HCT116 (cell line): ENCODE measurements at regions not wholly inside any gene's neighbourhood (a gene's known extent, or its start where the extent isn't known, plus 50 kb on each side); places are given as distances from the start of the nearest gene placed in this dataset.

Experiments
- ATAC-seq: fragments of 200-7000 bp; cut with Tn5 transposase; 2 replicates; pipeline ENCODE4 v1.9.1; 2020; ENCODE audit warnings: mild to moderate bottlenecking, moderate library complexity
- BruUV-seq: library from RNA; stranded (reverse); fragments of 400-500 nt; replicated peaks from 2 replicates; lab custom pipeline; 2021; lab: Mats Ljungman, UMichigan
- CTCF ChIA-PET: fragments of 300-600 bp; sonication (Branson Sonifier 250); formaldehyde crosslinking; loops from one replicate; lab custom pipeline; 2021; ENCODE audit warnings: antibody characterized with exemption; lab: Charles Lee
- POLR2A ChIA-PET: fragments of 300-600, 350-600 bp; sonication (Branson Sonifier 250); formaldehyde crosslinking; loops from one replicate; lab custom pipeline; 2021; ENCODE audit warnings: antibody characterized with exemption; lab: Charles Lee
- RAD21 ChIA-PET, 2 experiments: fragments of 300-600 bp; sonication (Branson Sonifier 250); formaldehyde crosslinking; loops; one replicate each; lab custom pipeline; 2023; ENCODE audit warnings: low total read pairs in 2 of 2; ENCODE audit not compliant: uncharacterized antibody in 2 of 2, unreplicated experiment in 2 of 2, low non-redundant PET in 1 of 2; lab: Charles Lee
- DNase-seq: peaks from one replicate; pipeline ENCODE4 v3.0.0-alpha.2; 2010; ENCODE audit warnings: low read depth, low spot score
- H2AFZ ChIP-seq: fragments of 200-600 bp; shearing (Covaris generic), sonication (generic); 2 replicates; pipeline ENCODE4 v1.6.1; 2017; ENCODE audit warnings: low read depth, mixed run types, mixed read lengths, antibody characterized with exemption, low read length; ENCODE audit not compliant: poor library complexity, severe bottlenecking
- H3K27ac ChIP-seq: 2 replicates; pipeline ENCODE4 v1.5.1; 2012; ENCODE audit warnings: low read depth, low read length
- H3K27me3 ChIP-seq: fragments of 200-600 bp; sonication (generic); 2 replicates; pipeline ENCODE4 v1.6.1; 2016; ENCODE audit warnings: mixed run types, low read length, mixed read lengths; ENCODE audit not compliant: insufficient read depth
- H3K36me3 ChIP-seq, 2 experiments: fragments of 200-500 bp in 1 of 2; fragments of 200-600 bp in 1 of 2; sonication (Bioruptor generic) in 1 of 2; sonication (generic) in 1 of 2; 2 replicates each; pipeline versions ENCODE4 v1.5.1 to v1.6.1; 2014 to 2016; ENCODE audit warnings: low read length in 2 of 2, inconsistent platforms in 1 of 2, mixed read lengths in 1 of 2, mixed run types in 1 of 2; ENCODE audit not compliant: insufficient read depth in 2 of 2, control insufficient read depth in 1 of 2
- H3K4me1 ChIP-seq, 2 experiments: fragments of 200-600 bp in 1 of 2; sonication (generic) in 1 of 2; 2 replicates each; pipeline versions ENCODE4 v1.5.1 to v1.6.1; 2012 to 2017; ENCODE audit warnings: low read length in 2 of 2, inconsistent platforms in 1 of 2, mild to moderate bottlenecking in 1 of 2, mixed read lengths in 1 of 2, mixed run types in 1 of 2, moderate library complexity in 1 of 2; ENCODE audit not compliant: insufficient read depth in 2 of 2, control insufficient read depth in 1 of 2
- H3K4me2 ChIP-seq: fragments of 200-600 bp; sonication (generic); 2 replicates; pipeline ENCODE4 v1.6.1; 2017; ENCODE audit warnings: mixed run types, low read length, mixed read lengths
- H3K4me3 ChIP-seq, 2 experiments: fragments of 200-600 bp in 1 of 2; sonication (generic) in 1 of 2; replicated peaks in 1 of 2; 2 replicates each; pipeline ENCODE4 v1.5.1; 2011 to 2016; ENCODE audit warnings: low read length in 2 of 2, control low read depth in 1 of 2, low read depth in 1 of 2, mild to moderate bottlenecking in 1 of 2, mixed read lengths in 1 of 2, mixed run types in 1 of 2
- H3K79me2 ChIP-seq: fragments of 200-600 bp; sonication (generic); 2 replicates; pipeline ENCODE4 v1.6.1; 2017; ENCODE audit warnings: mild to moderate bottlenecking, mixed run types, low read length, moderate library complexity, mixed read lengths; ENCODE audit not compliant: insufficient read depth
- H3K9ac ChIP-seq: fragments of 200-600 bp; sonication (generic); 2 replicates; pipeline ENCODE4 v1.6.1; 2016; ENCODE audit warnings: low read length, mixed read lengths
- H3K9me2 ChIP-seq: fragments of 200-600 bp; sonication (generic), shearing (Covaris generic); 2 replicates; pipeline ENCODE4 v1.6.1; 2017; ENCODE audit warnings: mixed run types, mild to moderate bottlenecking, moderate library complexity; ENCODE audit not compliant: insufficient read depth
- H3K9me3 ChIP-seq, 2 experiments: fragments of 200-500 bp in 1 of 2; fragments of 200-600 bp in 1 of 2; sonication (Bioruptor generic) in 1 of 2; sonication (generic) in 1 of 2; 2 replicates each; pipeline ENCODE4 v1.6.1; 2014 to 2017; ENCODE audit warnings: low read length in 2 of 2, mixed read lengths in 2 of 2, inconsistent platforms in 1 of 2, low read depth in 1 of 2, mild to moderate bottlenecking in 1 of 2, mixed run types in 1 of 2, moderate library complexity in 1 of 2; ENCODE audit not compliant: control insufficient read depth in 1 of 2, insufficient read depth in 1 of 2
- H4K20me1 ChIP-seq: fragments of 200-600 bp; sonication (generic), shearing (Covaris generic); 2 replicates; pipeline ENCODE4 v1.6.1; 2017; ENCODE audit warnings: mixed run types, mild to moderate bottlenecking, moderate library complexity; ENCODE audit not compliant: insufficient read depth
- CTCF ChIP-seq, 3 experiments: fragments of 200-600 bp in 1 of 3; sonication (generic) in 1 of 3; IDR thresholded peaks in 2 of 3; conservative IDR thresholded peaks in 1 of 3; 2 replicates each; pipeline ENCODE4 v1.5.1; 2012 to 2017; ENCODE audit warnings: low read depth in 2 of 3, low read length in 2 of 3, antibody characterized with exemption in 1 of 3, borderline replicate concordance in 1 of 3, control low read depth in 1 of 3, mild to moderate bottlenecking in 1 of 3, mixed read lengths in 1 of 3, mixed run types in 1 of 3, moderate library complexity in 1 of 3; ENCODE audit not compliant: insufficient read depth in 1 of 3
- EGR1 ChIP-seq: IDR thresholded peaks from 2 replicates; pipeline ENCODE4 v1.6.1; 2012; ENCODE audit warnings: low read depth
- EZH2 ChIP-seq: fragments of 200-600 bp; sonication (generic); IDR thresholded peaks from 2 replicates; pipeline ENCODE4 v1.6.1; 2017; ENCODE audit warnings: antibody characterized with exemption, mixed run types
- EZH2phosphoT487 ChIP-seq: fragments of 200-600 bp; IDR thresholded peaks from 2 replicates; pipeline ENCODE4 v1.6.1; 2018; ENCODE audit warnings: antibody characterized with exemption, borderline replicate concordance
- JUND ChIP-seq: IDR thresholded peaks from 2 replicates; pipeline ENCODE4 v1.6.1; 2012
- MAX ChIP-seq: IDR thresholded peaks from 2 replicates; pipeline ENCODE4 v1.6.1; 2012
- POLR2A ChIP-seq: IDR thresholded peaks from 2 replicates; pipeline ENCODE4 v1.7.0; 2011; ENCODE audit warnings: borderline replicate concordance; ENCODE audit not compliant: insufficient read depth, insufficient read length; ENCODE audit errors: extremely low read depth
- POLR2AphosphoS5 ChIP-seq: IDR thresholded peaks from 2 replicates; pipeline ENCODE4 v1.6.1; 2011; ENCODE audit warnings: mild to moderate bottlenecking, low read depth, low read length, moderate library complexity
- REST ChIP-seq: IDR thresholded peaks from 2 replicates; pipeline ENCODE4 v1.6.1; 2012; ENCODE audit warnings: low read depth
- SIN3A ChIP-seq: IDR thresholded peaks from 2 replicates; pipeline ENCODE4 v1.6.1; 2012; ENCODE audit warnings: low read depth
- SP1 ChIP-seq: IDR thresholded peaks from 2 replicates; pipeline ENCODE4 v1.6.1; 2012; ENCODE audit warnings: low read depth
- SRF ChIP-seq: IDR thresholded peaks from 2 replicates; pipeline ENCODE4 v1.6.1; 2012; ENCODE audit warnings: low read depth
- TCF7L2 ChIP-seq: IDR thresholded peaks from 2 replicates; pipeline ENCODE4 v1.7.0; 2011; ENCODE audit warnings: borderline replicate concordance, inconsistent platforms; ENCODE audit not compliant: insufficient read depth, insufficient read length; ENCODE audit errors: extremely low read depth
- YY1 ChIP-seq: IDR thresholded peaks from 2 replicates; pipeline ENCODE4 v1.6.1; 2011; ENCODE audit warnings: low read length, low read depth, moderate library complexity, mild to moderate bottlenecking; ENCODE audit not compliant: insufficient replicate concordance; ENCODE audit errors: extremely low read depth
- ZBTB33 ChIP-seq: IDR thresholded peaks from 2 replicates; pipeline ENCODE4 v1.6.1; 2011; ENCODE audit warnings: mild to moderate bottlenecking, low read length, moderate library complexity; ENCODE audit not compliant: insufficient replicate concordance; ENCODE audit errors: extremely low read depth
- ZNF274 ChIP-seq: fragments of 200-500 bp; sonication (Bioruptor generic); IDR thresholded peaks from 2 replicates; pipeline ENCODE4 v1.6.1; 2014; ENCODE audit warnings: mild to moderate bottlenecking, low read depth, low read length, inconsistent platforms
- intact Hi-C: fragments of 100-400 bp; cut with micrococcal nuclease; formaldehyde crosslinking; loops from 2 replicates; pipeline ENCODE4 v1.10.0; 2022

GRCh38 chr5:81808106-81808505 is 57.2 kb upstream of the SSBP2 start:
- Histone ChIP-seq H3K27ac (no peak overlapping the region), H3K9me3 (peaks cover 0 to 5% of the 10 kb centered on the region in 2 experiments; a peak in 1 of 4 replicates), H3K9ac (no peak overlapping the region), H3K4me2 (no peak overlapping the region), H4K20me1 (no peaks in the 10 kb centered on the region), H3K4me1 (no peaks in the 10 kb centered on the region), H2AFZ (no peak overlapping the region), H3K27me3 (no peaks in the 10 kb centered on the region), H3K9me2 (no peaks in the 10 kb centered on the region), H3K36me3 (no peaks in the 10 kb centered on the region), H3K4me3 (no peak overlapping the region), H3K79me2 (no peaks in the 10 kb centered on the region)
- RAD21 ChIA-PET: no interaction called here
- no peak for TF ChIP-seq ZBTB33
- TF ChIP-seq SRF: no peak
- TF ChIP-seq EZH2: no peak
- no peak for TF ChIP-seq EGR1
- no peak for TF ChIP-seq EZH2phosphoT487
- TF ChIP-seq POLR2AphosphoS5: no peak
- no peak for TF ChIP-seq POLR2A
- no peak for TF ChIP-seq TCF7L2
- no peak for TF ChIP-seq YY1
- TF ChIP-seq JUND: no peak
- TF ChIP-seq MAX: no peak
- no peak for TF ChIP-seq ZNF274
- TF ChIP-seq CTCF (IDR thresholded peaks at IDR 0.05 in 2 of 3, conservative IDR thresholded peaks at IDR 0.05 in 1 of 3; ENCODE audit: borderline replicate concordance in 1 of 3, insufficient read depth in 1 of 3, low read depth in 2 of 3, low read length in 2 of 3): no peak
- TF ChIP-seq SP1: no peak
- TF ChIP-seq REST: no peak
- TF ChIP-seq SIN3A: no peak
- POLR2A ChIA-PET: no interaction called here
- DNase-seq: no peak
- no peak for ATAC-seq
- CTCF ChIA-PET: no interaction called here
- intact Hi-C loops: no loop called here
- no TSS peak for BruUV-seq
